ENCODE measurements at regions not wholly inside any gene's neighbourhood (a gene's known extent, or its start where the extent isn't known, plus 50 kb on each side); places are given as distances from the start of the nearest gene placed in this dataset.

GRCh38 chr1:200310824-200311223 is 99.0 kb downstream of the ZNF281 start:
- no peak for DNase-seq (ENCODE audit: low read depth)
- H3K4me3 ChIP-seq (ENCODE audit: low read depth, low read length), result no peak overlapping the region
- TF ChIP-seq, protein P1, sequence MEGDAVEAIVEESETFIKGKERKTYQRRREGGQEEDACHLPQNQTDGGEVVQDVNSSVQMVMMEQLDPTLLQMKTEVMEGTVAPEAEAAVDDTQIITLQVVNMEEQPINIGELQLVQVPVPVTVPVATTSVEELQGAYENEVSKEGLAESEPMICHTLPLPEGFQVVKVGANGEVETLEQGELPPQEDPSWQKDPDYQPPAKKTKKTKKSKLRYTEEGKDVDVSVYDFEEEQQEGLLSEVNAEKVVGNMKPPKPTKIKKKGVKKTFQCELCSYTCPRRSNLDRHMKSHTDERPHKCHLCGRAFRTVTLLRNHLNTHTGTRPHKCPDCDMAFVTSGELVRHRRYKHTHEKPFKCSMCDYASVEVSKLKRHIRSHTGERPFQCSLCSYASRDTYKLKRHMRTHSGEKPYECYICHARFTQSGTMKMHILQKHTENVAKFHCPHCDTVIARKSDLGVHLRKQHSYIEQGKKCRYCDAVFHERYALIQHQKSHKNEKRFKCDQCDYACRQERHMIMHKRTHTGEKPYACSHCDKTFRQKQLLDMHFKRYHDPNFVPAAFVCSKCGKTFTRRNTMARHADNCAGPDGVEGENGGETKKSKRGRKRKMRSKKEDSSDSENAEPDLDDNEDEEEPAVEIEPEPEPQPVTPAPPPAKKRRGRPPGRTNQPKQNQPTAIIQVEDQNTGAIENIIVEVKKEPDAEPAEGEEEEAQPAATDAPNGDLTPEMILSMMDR (IDR thresholded peaks at IDR 0.05; ENCODE audit: insufficient read depth, low read depth, low read length, missing control alignments), result no peak

DNA sequence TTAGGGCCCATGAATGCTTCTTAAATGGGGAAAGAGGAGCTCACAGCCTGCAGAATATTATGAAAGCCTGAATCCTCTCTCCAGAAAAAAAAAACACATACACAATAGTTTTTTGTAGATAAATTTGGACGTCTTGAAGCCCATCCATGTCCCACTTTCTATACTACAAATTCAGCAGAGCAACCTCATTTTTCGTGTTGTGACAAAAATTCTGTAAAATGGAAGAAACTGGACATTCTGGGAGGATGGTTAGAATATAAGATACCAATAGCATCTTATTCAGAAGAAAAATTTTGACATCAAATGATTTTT is 102.1 kb downstream of the ZNF281 start:
- TF ChIP-seq, protein P1 (IDR thresholded peaks at IDR 0.05; ENCODE audit: insufficient read depth, low read depth, low read length, missing control alignments), result no peak
- no peak for DNase-seq (ENCODE audit: low read depth)
- no peak overlapping the region for H3K4me3 ChIP-seq (ENCODE audit: low read depth, low read length)

GRCh38 chr1:200306944-200307754 is 102.7 kb downstream of the ZNF281 start:
- DNase-seq (ENCODE audit: low read depth), result peak; percentile 57
- TF ChIP-seq, protein P1 (IDR thresholded peaks at IDR 0.05; ENCODE audit: insufficient read depth, low read depth, low read length, missing control alignments), result peak; percentile 64
- no peak overlapping the region for H3K4me3 ChIP-seq (ENCODE audit: low read depth, low read length)

DNA sequence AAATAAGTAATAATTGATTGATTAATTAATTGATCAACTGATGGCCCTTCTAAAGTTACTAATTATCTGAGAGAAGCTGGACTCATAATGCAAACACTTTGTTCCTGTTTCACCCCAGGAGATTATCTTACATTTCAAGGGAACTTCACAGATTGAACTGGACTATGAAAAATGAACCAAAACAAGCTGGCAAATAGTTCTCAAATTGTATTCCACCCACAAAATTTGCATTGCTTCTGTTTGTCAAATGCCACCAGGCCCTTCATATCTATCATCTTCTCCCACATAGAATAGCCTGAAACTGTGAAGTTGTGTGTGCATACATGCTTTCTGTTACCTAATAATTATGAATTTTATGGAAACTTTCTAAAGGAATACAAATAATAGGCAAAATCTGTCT is 104.0 kb downstream of the ZNF281 start:
- peak; percentile 43 for DNase-seq (ENCODE audit: low read depth)
- TF ChIP-seq, protein P1 (IDR thresholded peaks at IDR 0.05; ENCODE audit: insufficient read depth, low read depth, low read length, missing control alignments), result no peak
- H3K4me3 ChIP-seq (ENCODE audit: low read depth, low read length), result no peak overlapping the region

DNA sequence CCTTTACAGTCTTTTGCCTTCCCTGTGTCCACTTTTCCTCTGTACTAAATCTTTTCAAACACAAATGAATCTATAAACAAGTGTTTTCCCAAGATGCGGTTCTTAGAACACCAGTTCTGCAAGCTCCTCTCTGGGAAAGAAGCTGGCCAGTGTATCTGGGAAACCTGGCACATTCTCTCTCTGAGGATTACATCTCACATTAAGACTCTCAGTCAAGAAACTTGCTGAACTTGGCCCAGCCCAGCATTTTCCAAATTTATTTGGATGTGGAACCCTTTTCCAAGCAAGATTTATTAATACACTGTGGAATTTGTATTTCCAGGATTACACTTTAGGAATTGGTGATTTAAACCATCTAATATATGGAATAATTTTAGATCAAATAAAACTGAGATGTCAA is 105.7 kb downstream of the ZNF281 start:
- TF ChIP-seq, protein P1 (IDR thresholded peaks at IDR 0.05; ENCODE audit: insufficient read depth, low read depth, low read length, missing control alignments), result no peak
- H3K4me3 ChIP-seq (ENCODE audit: low read depth, low read length), result no peak overlapping the region
- DNase-seq (ENCODE audit: low read depth), result no peak

DNA sequence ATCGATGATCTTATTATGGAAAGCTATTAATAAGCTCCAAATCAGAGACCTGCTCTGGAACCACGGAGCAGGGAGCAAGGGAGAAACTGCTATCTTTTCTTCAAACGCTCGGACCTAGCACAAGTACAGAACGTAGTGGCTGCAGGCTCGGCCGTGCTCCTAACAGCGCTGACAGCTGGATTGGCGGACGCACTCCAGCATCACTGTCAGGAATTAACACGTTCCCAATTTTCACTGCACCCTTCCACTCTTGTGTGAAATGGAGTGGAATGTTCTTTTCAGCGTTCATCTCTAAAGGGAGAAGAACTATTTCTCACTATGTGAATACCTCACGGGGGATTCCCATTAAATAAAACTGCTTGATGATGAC is 106.9 kb downstream of the ZNF281 start:
- TF ChIP-seq, protein P1 (IDR thresholded peaks at IDR 0.05; ENCODE audit: insufficient read depth, low read depth, low read length, missing control alignments), result no peak
- DNase-seq (ENCODE audit: low read depth), result no peak
- H3K4me3 ChIP-seq (ENCODE audit: low read depth, low read length), result peak overlapping the region; percentile 71

Measured in GM12865 (cell line).